ENCODE measurements at regions not wholly inside any gene's neighbourhood (a gene's known extent, or its start where the extent isn't known, plus 50 kb on each side); places are given as distances from the start of the nearest gene placed in this dataset.

- no peak for TF ChIP-seq CTCF (IDR thresholded peaks at IDR 0.05; ENCODE audit: low read depth, low read length)
- no peak for DNase-seq (ENCODE audit: extremely low read depth, low read depth)
Observed at GRCh38 chr1:38466487-38466886, 393.1 kb downstream of the RRAGC start.

- no peak for DNase-seq (ENCODE audit: extremely low read depth, low read depth)
- no peak for TF ChIP-seq CTCF (IDR thresholded peaks at IDR 0.05; ENCODE audit: low read depth, low read length)
Observed at GRCh38 chr1:38465460-38465859, 394.1 kb downstream of the RRAGC start.

GRCh38 chr1:38464071-38464661 is 395.4 kb downstream of the RRAGC start:
- no peak for TF ChIP-seq CTCF (IDR thresholded peaks at IDR 0.05; ENCODE audit: low read depth, low read length)
- DNase-seq (ENCODE audit: extremely low read depth, low read depth): no peak

GRCh38 chr1:38463074-38463473 is 396.5 kb downstream of the RRAGC start:
- DNase-seq (ENCODE audit: extremely low read depth, low read depth): no peak
- TF ChIP-seq CTCF (IDR thresholded peaks at IDR 0.05; ENCODE audit: low read depth, low read length): no peak

- TF ChIP-seq CTCF (IDR thresholded peaks at IDR 0.05; ENCODE audit: low read depth, low read length): no peak
- no peak for DNase-seq (ENCODE audit: extremely low read depth, low read depth)
Observed at GRCh38 chr1:38456531-38456876, 403.1 kb downstream of the RRAGC start.

GRCh38 chr1:38455829-38456530 is 403.6 kb downstream of the RRAGC start:
- DNase-seq (ENCODE audit: extremely low read depth, low read depth): no peak
- no peak for TF ChIP-seq CTCF (IDR thresholded peaks at IDR 0.05; ENCODE audit: low read depth, low read length)

GRCh38 chr1:38454749-38455441 is 404.7 kb downstream of the RRAGC start:
- DNase-seq (ENCODE audit: extremely low read depth, low read depth): no peak
- no peak for TF ChIP-seq CTCF (IDR thresholded peaks at IDR 0.05; ENCODE audit: low read depth, low read length)

Measured in AG09319 (cell line).